GM19463 (cell line): ENCODE measurements at regions not wholly inside any gene's neighbourhood (a gene's known extent, or its start where the extent isn't known, plus 50 kb on each side); places are given as distances from the start of the nearest gene placed in this dataset.

Experiments
- ATAC-seq: cut with Tn5 transposase; IDR thresholded peaks from one replicate; pipeline ENCODE4 v1.9.1; 2021; ENCODE audit warnings: mild to moderate bottlenecking, moderate library complexity; ENCODE audit not compliant: unreplicated experiment

- no peak for ATAC-seq
Measured at GRCh38 chr5:116853992-116854391, 279.4 kb upstream of the SEMA6A start.

GRCh38 chr5:116848954-116849581 is 274.4 kb upstream of the SEMA6A start:
- ATAC-seq: no peak

GRCh38 chr5:116847960-116848359 is 273.3 kb upstream of the SEMA6A start:
- ATAC-seq: no peak

DNA sequence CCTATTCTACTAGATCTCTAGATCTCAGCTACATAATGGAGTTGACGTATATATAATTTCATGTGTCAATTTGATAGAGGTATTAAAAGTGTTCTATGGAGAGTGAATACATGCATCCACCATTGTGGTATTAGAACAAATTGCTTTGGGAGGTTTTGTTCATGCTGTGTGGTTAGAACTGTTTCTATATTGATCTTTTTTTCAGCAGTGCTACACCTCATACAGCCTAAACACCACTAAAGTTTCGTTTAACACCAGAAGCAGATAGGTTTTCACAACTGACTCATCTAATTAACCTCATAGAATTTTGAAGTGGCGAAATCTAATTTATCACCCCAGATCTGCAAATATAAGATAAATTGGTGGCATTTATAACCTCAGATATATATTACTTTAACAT is 269.4 kb upstream of the SEMA6A start:
- no peak for ATAC-seq

DNA sequence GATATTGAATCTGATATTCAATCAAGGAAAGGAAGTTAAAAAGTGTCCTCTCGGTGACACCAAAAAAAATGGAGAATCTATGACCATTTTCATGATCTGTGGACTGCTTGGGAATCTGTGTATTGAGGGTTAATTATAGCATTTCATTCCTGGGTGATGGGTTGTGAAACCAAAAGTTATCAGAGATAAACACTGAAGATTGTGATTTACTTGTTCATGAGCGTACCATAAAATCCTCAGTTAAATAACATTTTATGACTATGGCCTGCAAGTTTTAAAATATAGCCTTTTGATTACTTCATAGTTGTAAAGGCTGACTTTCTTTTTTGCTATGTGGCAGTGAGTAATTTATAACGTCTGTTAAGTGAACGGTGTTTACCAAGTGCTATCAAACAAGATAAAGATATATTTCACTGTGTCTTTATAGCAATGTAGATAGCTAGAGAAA is 267.9 kb upstream of the SEMA6A start:
- no peak for ATAC-seq

DNA sequence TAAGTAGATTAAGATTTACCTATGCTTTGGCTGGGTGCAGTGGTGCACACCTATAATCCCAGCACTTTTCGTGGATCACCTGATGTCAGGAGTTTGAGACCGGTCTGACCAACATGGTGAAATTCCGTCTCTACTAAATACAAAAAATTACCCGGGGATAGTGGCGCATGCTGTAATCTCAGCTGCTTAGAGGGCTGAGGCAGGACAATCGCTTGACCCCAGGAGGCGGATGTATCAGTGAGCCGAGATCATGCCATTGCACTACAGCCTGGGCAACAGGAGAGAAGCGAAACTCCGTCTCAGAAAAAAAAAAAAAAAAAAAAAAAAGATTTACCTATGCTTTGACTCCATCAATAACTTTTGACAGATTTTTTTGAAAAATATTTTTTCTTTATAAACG is 267.1 kb upstream of the SEMA6A start:
- no peak for ATAC-seq

- ATAC-seq: no peak
Measured at GRCh38 chr5:116838011-116838536, 263.5 kb upstream of the SEMA6A start.

DNA sequence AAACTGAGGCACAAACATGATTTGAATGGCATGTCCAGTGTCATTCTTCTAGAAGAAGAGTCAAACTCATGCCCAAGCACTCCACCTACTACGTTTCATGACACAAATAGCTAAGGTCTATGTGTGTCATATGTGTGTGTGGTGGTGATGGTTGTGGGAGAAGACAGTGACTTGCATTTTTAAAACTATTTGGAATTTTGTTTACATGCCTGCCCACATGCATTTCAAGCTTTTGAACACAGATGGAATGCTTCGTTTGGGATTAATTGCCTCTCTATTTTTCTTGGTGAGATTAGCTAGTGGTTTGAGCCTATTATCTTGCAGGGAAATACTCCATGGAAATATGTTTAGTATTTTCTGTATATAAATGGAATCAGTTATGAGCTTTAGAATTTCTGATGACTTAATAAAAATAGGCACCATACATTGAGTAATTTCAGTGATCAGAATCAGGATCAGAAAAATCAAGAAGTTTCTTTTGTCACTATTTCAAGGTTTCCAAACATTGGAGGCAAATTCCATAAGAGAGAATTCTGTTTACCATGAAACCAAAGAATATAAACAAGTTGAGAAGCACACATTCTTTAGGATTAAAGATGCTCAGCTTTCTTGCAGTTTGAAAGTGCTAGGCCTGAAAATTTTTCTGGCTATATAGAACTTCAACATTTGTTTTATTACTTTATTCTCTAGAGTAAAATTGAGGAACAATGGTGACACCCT is 260.3 kb upstream of the SEMA6A start:
- ATAC-seq: no peak

DNA sequence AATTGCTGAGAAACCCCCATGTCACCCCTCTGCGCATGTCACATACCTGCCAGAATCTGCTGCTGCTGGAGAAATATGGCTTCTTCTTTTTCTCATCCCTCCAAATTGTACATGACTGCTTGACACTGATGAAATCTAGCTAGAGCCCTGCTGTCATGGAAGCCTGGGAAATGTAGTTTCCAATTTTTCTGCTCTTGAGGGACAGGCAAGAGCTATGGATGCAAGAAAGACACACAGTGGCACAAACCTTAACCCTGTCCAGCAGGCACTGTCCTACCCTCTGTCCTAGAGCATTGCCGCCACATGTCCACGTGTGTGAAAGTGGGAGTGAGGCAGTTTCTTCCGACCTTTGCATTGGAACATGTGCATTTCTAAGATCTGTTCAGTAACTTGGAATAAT is 255.5 kb upstream of the SEMA6A start:
- ATAC-seq: no peak

DNA sequence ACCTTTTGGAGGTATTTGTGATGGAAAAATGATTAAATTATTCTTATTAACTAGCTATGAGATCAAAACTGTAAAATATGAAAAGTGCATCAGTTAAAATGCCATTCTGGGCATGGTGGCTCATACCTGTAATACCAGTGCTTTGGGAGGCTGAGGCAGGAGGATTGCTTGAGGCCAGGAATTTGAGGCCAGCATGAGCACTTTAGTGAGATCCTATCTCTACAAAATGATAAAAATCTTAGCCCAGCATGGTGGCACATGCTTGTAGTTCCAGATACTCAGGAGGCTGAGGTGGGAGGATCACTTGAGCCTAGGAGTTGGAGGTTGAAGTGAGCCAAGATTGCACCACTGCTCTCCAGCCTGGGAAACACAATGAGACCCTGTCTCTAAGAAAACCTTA is 252.5 kb upstream of the SEMA6A start:
- no peak for ATAC-seq

DNA sequence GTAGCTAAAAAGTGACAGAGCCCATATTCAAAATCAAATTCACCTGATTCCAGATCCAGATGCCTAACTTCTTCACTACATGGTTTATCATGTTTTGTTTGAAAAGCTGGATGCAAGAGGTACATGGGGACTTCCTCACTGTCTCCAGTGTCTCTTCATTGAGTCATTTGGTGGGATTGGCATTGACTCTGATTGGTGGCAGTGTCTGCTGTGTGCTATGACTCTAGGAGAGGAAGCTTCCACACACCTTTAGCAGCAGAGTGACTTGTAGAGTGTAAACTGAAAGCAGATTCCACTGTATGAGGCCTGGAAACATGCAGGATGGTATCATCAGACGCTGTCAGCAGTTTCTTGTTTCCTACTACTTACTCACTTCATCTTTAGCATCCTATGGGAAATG is 250.9 kb upstream of the SEMA6A start:
- no peak for ATAC-seq

DNA sequence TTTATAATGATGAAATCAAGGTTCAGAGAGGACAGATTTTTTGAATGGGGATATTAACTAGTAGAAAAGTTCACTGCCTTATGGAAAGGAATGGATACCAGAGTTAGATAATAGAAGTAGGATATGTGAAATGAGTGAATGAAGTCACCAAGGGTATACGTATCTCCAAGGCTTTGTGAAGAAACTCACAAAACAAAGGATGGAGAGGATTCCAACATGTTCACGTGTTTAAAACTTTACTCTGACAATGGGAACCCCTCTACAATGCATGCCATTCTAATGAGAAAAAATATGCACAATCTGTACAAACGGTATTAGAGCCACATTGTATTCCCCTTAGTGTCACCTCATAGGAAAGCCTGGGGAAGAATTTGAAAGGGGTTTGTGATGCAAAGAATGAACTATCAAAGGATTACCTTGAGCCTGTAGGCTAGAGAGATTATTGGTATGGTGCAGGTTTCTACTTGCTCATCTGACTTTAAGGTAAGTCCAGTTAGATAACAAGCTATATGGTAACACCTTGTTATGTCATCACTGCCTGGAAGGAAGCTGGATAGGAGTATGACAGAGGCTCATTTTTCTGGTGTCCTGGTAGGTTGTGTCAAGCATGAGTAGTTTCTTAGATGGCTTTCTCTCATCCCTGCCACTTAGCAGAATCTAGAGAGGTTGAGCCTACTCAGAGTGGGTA is 250.3 kb upstream of the SEMA6A start:
- no peak for ATAC-seq

DNA sequence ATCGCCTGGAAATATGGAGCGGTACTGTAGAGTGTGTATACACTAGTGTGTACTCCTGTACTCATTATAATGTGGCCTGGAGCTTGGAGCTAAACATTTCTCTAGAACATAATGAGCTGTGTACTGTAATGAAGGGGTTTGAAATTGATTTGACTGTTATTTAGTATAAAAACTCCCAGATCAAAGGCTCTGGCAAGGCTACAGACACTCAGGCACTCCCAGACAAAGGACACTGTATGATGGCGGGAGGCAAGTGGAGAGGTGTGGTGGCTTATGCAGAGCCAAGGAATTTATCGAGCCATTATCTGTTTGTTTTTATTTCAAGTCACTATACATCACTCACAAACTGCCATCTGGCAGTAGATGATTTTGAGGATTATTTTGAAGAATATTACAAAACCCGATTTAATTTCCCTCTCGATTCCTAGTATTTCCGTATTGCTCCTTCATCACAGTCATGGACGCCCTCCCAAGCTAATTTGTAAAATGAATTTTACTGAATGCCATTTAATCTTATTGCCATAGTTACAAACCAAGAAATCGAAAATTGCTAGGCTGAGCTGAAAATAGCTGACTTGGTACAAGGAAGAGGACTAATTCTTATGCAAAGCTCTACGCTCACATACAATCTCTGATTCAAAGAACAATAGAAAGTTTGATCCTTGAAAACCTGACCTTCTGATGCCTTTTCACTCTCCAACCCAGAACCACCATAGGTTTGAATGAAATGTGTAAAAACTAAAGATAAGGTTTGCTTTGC is 240.2 kb upstream of the SEMA6A start:
- no peak for ATAC-seq

DNA sequence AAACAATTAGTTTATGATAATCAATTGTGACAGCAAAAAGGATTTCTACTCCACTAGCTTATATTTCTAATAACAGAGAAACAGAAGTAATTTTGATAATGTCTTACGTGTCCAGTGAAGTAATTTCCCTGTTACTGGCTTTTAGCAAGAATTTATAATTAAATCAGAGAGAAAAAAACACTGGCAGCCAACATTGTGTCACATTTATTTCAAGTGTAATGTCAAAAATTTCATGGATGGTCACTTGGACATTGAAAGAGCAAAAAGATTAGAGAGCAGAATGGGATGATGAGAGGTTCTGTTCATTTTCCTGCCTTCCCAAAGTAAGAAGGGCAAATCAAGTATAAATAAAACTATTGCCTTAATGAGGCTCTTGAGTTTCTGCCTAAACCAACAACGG is 239.3 kb upstream of the SEMA6A start:
- no peak for ATAC-seq

DNA sequence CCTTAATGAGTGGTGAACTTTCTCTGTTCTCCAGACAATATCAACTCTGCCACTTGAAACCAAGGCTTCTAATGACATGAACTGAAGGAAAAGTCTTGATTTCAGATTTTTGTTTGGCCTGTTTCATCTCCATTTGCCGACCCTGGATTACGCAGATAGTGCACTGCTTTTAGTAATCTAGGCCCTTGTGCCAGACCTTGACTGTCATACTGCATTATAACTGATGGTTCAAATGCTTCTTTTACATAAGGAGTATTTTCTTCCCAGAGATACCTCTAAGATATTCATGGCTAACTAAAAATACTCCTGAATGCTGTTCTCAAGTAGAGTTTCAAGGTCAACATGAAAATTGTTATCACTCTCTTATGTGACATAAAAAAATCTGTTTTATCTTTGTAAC is 238.7 kb upstream of the SEMA6A start:
- no peak for ATAC-seq

GRCh38 chr5:116810951-116811350 is 236.3 kb upstream of the SEMA6A start:
- no peak for ATAC-seq

DNA sequence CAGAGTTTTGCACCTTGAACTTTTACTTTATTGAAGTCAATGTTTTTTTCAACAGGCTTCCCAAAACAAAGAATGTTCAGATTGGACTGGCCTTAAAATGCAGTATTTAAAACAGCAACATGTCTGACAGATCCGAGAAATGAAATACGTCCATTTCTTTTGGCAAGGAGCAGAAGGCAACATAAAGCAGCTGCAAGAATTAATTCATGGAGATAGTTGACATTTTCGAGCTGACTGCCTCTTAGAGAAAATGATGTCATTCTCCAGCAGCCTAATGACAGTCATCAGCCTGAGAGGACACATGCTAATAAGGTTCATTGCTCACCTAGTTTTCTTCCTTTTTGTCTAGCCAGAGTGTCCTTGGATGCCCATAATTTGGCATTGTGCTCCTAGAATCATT is 232.2 kb upstream of the SEMA6A start:
- ATAC-seq: no peak

GRCh38 chr5:116799401-116799800 is 224.8 kb upstream of the SEMA6A start:
- ATAC-seq: no peak

DNA sequence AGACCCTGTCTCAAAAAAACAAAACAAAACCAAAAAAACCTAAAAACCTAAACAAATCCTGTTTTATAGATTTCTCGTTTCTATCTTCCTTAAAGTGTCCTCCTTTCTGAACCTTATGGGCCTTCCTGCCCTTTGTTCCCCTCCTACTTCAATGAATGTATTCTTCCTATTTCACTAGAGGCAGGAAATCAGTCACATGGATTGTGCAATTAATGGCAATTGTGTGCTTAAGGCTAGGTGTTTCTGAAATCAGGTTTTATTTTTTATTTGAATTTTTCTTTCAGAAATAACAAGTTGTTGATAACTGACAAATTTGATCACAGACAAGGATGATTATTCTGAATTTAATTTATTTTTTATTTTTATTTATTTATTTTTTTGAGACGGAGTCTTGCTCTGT is 220.6 kb upstream of the SEMA6A start:
- ATAC-seq: no peak

DNA sequence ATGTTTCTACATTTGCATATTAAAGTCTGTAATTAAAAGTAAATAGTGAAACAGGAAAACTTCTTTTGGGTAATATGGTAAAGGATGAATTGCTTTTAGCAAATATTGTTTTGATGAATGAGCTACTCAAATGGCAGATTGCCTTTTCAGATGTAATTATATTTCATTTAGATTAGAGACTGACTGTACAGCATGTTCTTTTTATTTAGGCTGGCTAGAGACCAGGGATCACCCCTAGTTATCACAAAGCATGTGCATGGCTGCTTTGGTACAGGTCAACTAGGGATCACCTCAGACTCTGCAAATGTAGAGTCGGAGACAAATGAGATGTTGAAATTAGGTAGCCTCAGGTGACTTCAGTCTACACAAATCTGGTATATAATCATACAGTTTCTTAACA is 214.9 kb upstream of the SEMA6A start:
- ATAC-seq: no peak

DNA sequence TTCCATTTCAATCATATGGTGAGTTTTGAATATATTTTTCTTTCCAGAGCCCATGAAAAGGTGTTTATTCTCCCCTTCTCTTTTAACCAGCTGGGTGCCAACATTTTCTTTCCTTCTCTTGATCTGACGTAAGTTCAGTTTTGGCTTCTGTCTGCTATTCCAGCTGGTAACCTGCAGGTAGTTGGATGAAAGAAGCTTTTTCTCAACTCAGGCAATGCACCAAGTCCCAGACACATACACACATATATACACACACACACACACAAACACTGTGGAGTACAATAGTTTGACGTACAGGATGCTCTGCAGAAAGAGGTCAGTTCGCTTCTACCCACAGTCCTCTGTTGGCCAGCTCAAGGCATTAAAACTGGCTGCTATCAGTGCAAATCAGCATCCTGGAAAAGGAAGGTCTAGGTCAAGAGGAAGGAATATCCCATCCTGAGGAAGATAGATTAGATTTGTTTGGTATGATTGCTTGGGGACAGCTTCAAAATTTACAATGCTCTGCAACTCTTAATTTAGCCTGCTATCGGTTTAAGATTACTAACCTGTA is 214.3 kb upstream of the SEMA6A start:
- ATAC-seq: no peak
